Brain pericyte (primary cell): ENCODE measurements at regions not wholly inside any gene's neighbourhood (a gene's known extent, or its start where the extent isn't known, plus 50 kb on each side); places are given as distances from the start of the nearest gene placed in this dataset.
"Not testable (repeated sequence)": the region's sequence is repeated elsewhere in the genome, so short reads cannot be mapped to it uniquely, and the experiment has no call there.

ENCODE experiments used
- DNase-seq: peaks from one replicate; pipeline ENCODE4 v3.0.0-alpha.2; 2012; ENCODE audit warnings: low read depth, low spot score

GRCh38 chr22:48489551-48490499 is 1337.8 kb downstream of the BRD1 start:
- no peak for DNase-seq

- no peak for DNase-seq
Measured at GRCh38 chr22:48488611-48489511, 1338.8 kb downstream of the BRD1 start.

- no peak for DNase-seq
Measured at GRCh38 chr22:48488149-48488551, 1339.5 kb downstream of the BRD1 start.

- DNase-seq = no peak
Measured at GRCh38 chr22:48486558-48486957, 1341.1 kb downstream of the BRD1 start.

- no peak for DNase-seq
Measured at GRCh38 chr22:48486134-48486532, 1341.5 kb downstream of the BRD1 start.

GRCh38 chr22:48485149-48486133 is 1342.2 kb downstream of the BRD1 start:
- no peak for DNase-seq

GRCh38 chr22:48483764-48484528 is 1343.7 kb downstream of the BRD1 start:
- no peak for DNase-seq

- DNase-seq = no peak
Measured at GRCh38 chr22:48482771-48483170, 1344.9 kb downstream of the BRD1 start.

GRCh38 chr22:48482198-48482597 is 1345.5 kb downstream of the BRD1 start:
- not testable (repeated sequence) for DNase-seq

- no peak for DNase-seq
Measured at GRCh38 chr22:48481748-48482147, 1345.9 kb downstream of the BRD1 start.

GRCh38 chr22:48478529-48479265 is 1349.0 kb downstream of the BRD1 start:
- DNase-seq = no peak

- no peak for DNase-seq
Measured at GRCh38 chr22:48478124-48478523, 1349.5 kb downstream of the BRD1 start.

- DNase-seq = no peak
Measured at GRCh38 chr22:48477031-48477721, 1350.5 kb downstream of the BRD1 start.

GRCh38 chr22:48476577-48476976 is 1351.1 kb downstream of the BRD1 start:
- DNase-seq = no peak

- DNase-seq = no peak
Measured at GRCh38 chr22:48475661-48476345, 1351.9 kb downstream of the BRD1 start.

GRCh38 chr22:48474881-48475280 is 1352.8 kb downstream of the BRD1 start:
- no peak for DNase-seq

- no peak for DNase-seq
Measured at GRCh38 chr22:48473202-48473601, 1354.5 kb downstream of the BRD1 start.

- no peak for DNase-seq
Measured at GRCh38 chr22:48464246-48464645, 1363.4 kb downstream of the BRD1 start.
